ENCODE measurements at regions not wholly inside any gene's neighbourhood (a gene's known extent, or its start where the extent isn't known, plus 50 kb on each side); places are given as distances from the start of the nearest gene placed in this dataset.

- Histone ChIP-seq H2BK20ac (ENCODE audit: low read length) (no peak overlapping the region), H2BK5ac (ENCODE audit: low read depth, low read length) (no peak overlapping the region), H3K27me3 (replicated peaks in 1 of 4; ENCODE audit: control insufficient read depth in 3 of 4, extremely low read depth in 1 of 4, insufficient read depth in 3 of 4, low read length in 3 of 4) (no peaks in the 10 kb centered on the region), H3K23me2 (ENCODE audit: low read depth, low read length) (no peaks in the 10 kb centered on the region), H3K56ac (replicated peaks; ENCODE audit: insufficient read length, low read depth, low read length) (no peak overlapping the region), H3K36me3 (ENCODE audit: control insufficient read depth in 2 of 4, insufficient read depth in 4 of 4, low read length in 3 of 4) (no peaks in the 10 kb centered on the region), H2BK12ac (ENCODE audit: low read depth, low read length) (no peak overlapping the region), H3K14ac (ENCODE audit: insufficient read length) (no peak overlapping the region), H2BK15ac (ENCODE audit: low read length) (no peak overlapping the region), H3K9ac (replicated peaks in 1 of 4; ENCODE audit: extremely low read depth in 1 of 4, low read depth in 3 of 4, low read length in 3 of 4) (no peak overlapping the region), H3K9me3 (ENCODE audit: insufficient read depth in 2 of 2, low read depth in 1 of 2, low read length in 1 of 2) (no peaks in the 10 kb centered on the region), H4K8ac (ENCODE audit: extremely low read depth, insufficient read depth, low read length) (no peak overlapping the region), H3K4me2 (ENCODE audit: insufficient read depth in 1 of 2, low read depth in 2 of 2, low read length in 2 of 2) (no peak overlapping the region), H3K23ac (ENCODE audit: insufficient read length) (no peak overlapping the region), H3K79me2 (ENCODE audit: control insufficient read depth in 1 of 2, insufficient read depth in 2 of 2, low read length in 2 of 2) (no peaks in the 10 kb centered on the region), H3K4me1 (replicated peaks in 1 of 4; ENCODE audit: control insufficient read depth in 3 of 4, insufficient read depth in 4 of 4, low read length in 3 of 4) (no peaks in the 10 kb centered on the region), H2AK5ac (ENCODE audit: low read depth, low read length) (no peak overlapping the region), H3K4ac (replicated peaks; ENCODE audit: insufficient read length, low read depth, low read length) (no peak overlapping the region), H3K4me3 (ENCODE audit: extremely low read depth in 1 of 4, insufficient read depth in 2 of 4, low read depth in 3 of 4, low read length in 4 of 4) (no peak overlapping the region), H2AFZ (ENCODE audit: low read length) (no peak overlapping the region), H4K20me1 (replicated peaks in 1 of 2; ENCODE audit: control insufficient read depth in 1 of 2, insufficient read depth in 2 of 2, low read length in 2 of 2) (no peaks in the 10 kb centered on the region), H2BK120ac (replicated peaks; ENCODE audit: low read depth, low read length) (no peak overlapping the region), H3K79me1 (ENCODE audit: low read depth, low read length) (no peaks in the 10 kb centered on the region), H3K18ac (ENCODE audit: extremely low read depth, low read length) (no peak overlapping the region), H4K91ac (replicated peaks; ENCODE audit: insufficient read length, low read length) (no peak overlapping the region), H3K27ac (ENCODE audit: low read depth, low read length) (no peak overlapping the region), H4K5ac (ENCODE audit: insufficient read length, low read depth, low read length) (no peak overlapping the region)
- DNase-seq (ENCODE audit: low read depth in 1 of 2, low spot score in 2 of 2) = no peak
- ChIA-PET POLR2A (ENCODE audit: partially characterized antibody) (no interaction called here), CTCF (ENCODE audit: partially characterized antibody) (interaction anchor here (0.6 to 1.1 kb wide), 2 partner anchors 32 to 575 kb away, joined by 3 read pairs; no protein-coding TSS in a partner anchor)
- WGBS, 2 experiments (ENCODE audit: extremely low coverage in 1 of 2, insufficient coverage in 1 of 2, insufficient read length in 1 of 2, insufficient replicate concordance in 2 of 2, low coverage in 1 of 2, low lambda C conversion rate in 2 of 2, missing lambda C conversion rate in 1 of 2) = 94% methylated on average over 7 of the region's 7 CpGs; no CpG with 5 or more reads in 1 of the 2 experiments
- no peak for FAIRE-seq
- no peak for TF ChIP-seq YY1 (IDR thresholded peaks at IDR 0.05; ENCODE audit: low read depth, low read length)
- TF ChIP-seq CREB1 (IDR thresholded peaks at IDR 0.05) = no peak
- TF ChIP-seq CBX5 (IDR thresholded peaks at IDR 0.05; ENCODE audit: low read depth, low read length) = no peak
- no peak for TF ChIP-seq CEBPB (IDR thresholded peaks at IDR 0.05; ENCODE audit: low read depth, low read length)
- no peak for TF ChIP-seq JUN (IDR thresholded peaks at IDR 0.05; ENCODE audit: low read depth, low read length)
- TF ChIP-seq RXRA (IDR thresholded peaks at IDR 0.05; ENCODE audit: insufficient read depth, low read depth, low read length) = no peak
- TF ChIP-seq CHD1 (IDR thresholded peaks at IDR 0.05; ENCODE audit: low read depth, low read length) = no peak
- TF ChIP-seq CTBP2 (IDR thresholded peaks at IDR 0.05; ENCODE audit: borderline replicate concordance, insufficient read depth, insufficient read length, low read length) = no peak
- no peak for TF ChIP-seq SIN3A (conservative IDR thresholded peaks at IDR 0.05 in 1 of 2, IDR thresholded peaks at IDR 0.05 in 1 of 2; ENCODE audit: low read depth in 1 of 2, low read length in 2 of 2)
- no peak for TF ChIP-seq FOSL1 (IDR thresholded peaks at IDR 0.05; ENCODE audit: insufficient read depth, low read depth, low read length)
- TF ChIP-seq GABPA (IDR thresholded peaks at IDR 0.05; ENCODE audit: borderline replicate concordance, insufficient read depth, low read length) = no peak
- TF ChIP-seq HDAC6 (IDR thresholded peaks at IDR 0.05; ENCODE audit: low read depth, low read length) = no peak
Measured at GRCh38 chr1:218964471-218965185, 209.1 kb upstream of the LYPLAL1 start.
